Neuronal stem cell (in vitro differentiated cells): ENCODE measurements at regions not wholly inside any gene's neighbourhood (a gene's known extent, or its start where the extent isn't known, plus 50 kb on each side); places are given as distances from the start of the nearest gene placed in this dataset.

Experiments used
- DNase-seq: peaks from one replicate; pipeline ENCODE4 v3.0.0-alpha.2; 2013; ENCODE audit warnings: low spot score
- H2AFZ ChIP-seq: one replicate; pipeline ENCODE4 v1.6.1; 2013; ENCODE audit warnings: mild to moderate bottlenecking, low read length, inconsistent platforms
- H2AK5ac ChIP-seq: 2 replicates; pipeline ENCODE4 v1.6.1; 2013; ENCODE audit warnings: low read depth, mild to moderate bottlenecking, inconsistent platforms, low read length, moderate library complexity, mixed read lengths
- H2BK120ac ChIP-seq: 2 replicates; pipeline ENCODE4 v1.6.1; 2013; ENCODE audit warnings: low read depth, mild to moderate bottlenecking, inconsistent platforms, low read length, moderate library complexity, mixed read lengths
- H2BK12ac ChIP-seq: one replicate; pipeline ENCODE4 v1.6.1; 2013; ENCODE audit warnings: low read length, inconsistent platforms
- H2BK15ac ChIP-seq: 2 replicates; pipeline ENCODE4 v1.6.1; 2013; ENCODE audit warnings: mild to moderate bottlenecking, low read length, inconsistent platforms, mixed read lengths
- H2BK5ac ChIP-seq: one replicate; pipeline ENCODE4 v1.6.1; 2013; ENCODE audit warnings: inconsistent platforms, mild to moderate bottlenecking, low read length, moderate library complexity
- H3K14ac ChIP-seq: one replicate; pipeline ENCODE4 v1.6.1; 2013; ENCODE audit warnings: low read length, inconsistent platforms
- H3K18ac ChIP-seq: 2 replicates; pipeline ENCODE4 v1.6.1; 2013; ENCODE audit warnings: low read length, inconsistent platforms
- H3K23ac ChIP-seq: 2 replicates; pipeline ENCODE4 v1.6.1; 2013; ENCODE audit warnings: low read depth, mild to moderate bottlenecking, mixed read lengths, low read length, inconsistent platforms; ENCODE audit not compliant: poor library complexity
- H3K27ac ChIP-seq: replicated peaks from 3 replicates; pipeline ENCODE4 v1.5.1; 2013; ENCODE audit warnings: low read length, inconsistent platforms
- H3K27me3 ChIP-seq, 3 experiments: 2 replicates each; pipeline ENCODE4 v1.6.1; 2013; ENCODE audit warnings: low read length in 3 of 3, mild to moderate bottlenecking in 2 of 3, inconsistent platforms in 1 of 3, low read depth in 1 of 3, mixed read lengths in 1 of 3, moderate library complexity in 1 of 3; ENCODE audit not compliant: control insufficient read depth in 3 of 3, insufficient read depth in 3 of 3
- H3K36me3 ChIP-seq, 2 donors: replicated peaks in 1 of 2; 2 replicates each; pipeline ENCODE4 v1.6.1; 2013; ENCODE audit warnings: low read length in 2 of 2; ENCODE audit not compliant: control insufficient read depth in 2 of 2, insufficient read depth in 2 of 2
- H3K4ac ChIP-seq: 2 replicates; pipeline ENCODE4 v1.6.1; 2013; ENCODE audit warnings: inconsistent platforms, mild to moderate bottlenecking, low read length, moderate library complexity
- H3K4me1 ChIP-seq, 2 donors: 1 replicate in 1 of 2; 2 replicates in 1 of 2; pipeline ENCODE4 v1.6.1; 2013; ENCODE audit warnings: low read length in 2 of 2, low read depth in 1 of 2; ENCODE audit not compliant: control insufficient read depth in 2 of 2, insufficient read depth in 1 of 2
- H3K4me2 ChIP-seq: one replicate; pipeline ENCODE4 v1.6.1; 2013; ENCODE audit warnings: mild to moderate bottlenecking, low read length, inconsistent platforms; ENCODE audit not compliant: insufficient read depth, poor library complexity, severe bottlenecking
- H3K4me3 ChIP-seq, 2 donors: 2 replicates each; pipeline ENCODE4 v1.5.1; 2013; ENCODE audit warnings: low read length in 2 of 2, mild to moderate bottlenecking in 2 of 2, inconsistent platforms in 1 of 2, moderate library complexity in 1 of 2
- H3K79me1 ChIP-seq: one replicate; pipeline ENCODE4 v1.6.1; 2013; ENCODE audit warnings: low read depth, mild to moderate bottlenecking, inconsistent platforms, low read length, moderate library complexity
- H3K9ac ChIP-seq: one replicate; pipeline ENCODE4 v1.6.1; 2013; ENCODE audit warnings: mild to moderate bottlenecking, low read depth, low read length, inconsistent platforms; ENCODE audit not compliant: poor library complexity
- H3K9me3 ChIP-seq, 2 donors: replicated peaks in 1 of 2; 2 replicates each; pipeline versions ENCODE3 to v1.6.1; 2013; ENCODE audit warnings: low read length in 2 of 2, mild to moderate bottlenecking in 2 of 2, inconsistent platforms in 1 of 2, low read depth in 1 of 2, mixed read lengths in 1 of 2, moderate library complexity in 1 of 2; ENCODE audit not compliant: control insufficient read depth in 2 of 2, insufficient read depth in 1 of 2
- H4K8ac ChIP-seq: one replicate; pipeline ENCODE4 v1.6.1; 2013; ENCODE audit warnings: low read depth, mild to moderate bottlenecking, inconsistent platforms, low read length, moderate library complexity
- H4K91ac ChIP-seq: one replicate; pipeline ENCODE4 v1.6.1; 2013; ENCODE audit warnings: low read length, low read depth, mild to moderate bottlenecking, inconsistent platforms; ENCODE audit not compliant: poor library complexity
- WGBS, 2 donors: extraction: QIAGEN DNeasy Blood & Tissue Kit; methylation state at CpG; one replicate each; pipeline ENCODE4 v1.1.7; 2013; ENCODE audit warnings: missing lambda C conversion rate in 2 of 2, mixed read lengths in 1 of 2; ENCODE audit not compliant: insufficient read length in 2 of 2, insufficient replicate concordance in 1 of 2; ENCODE audit errors: extremely low coverage in 2 of 2; 5-methylcytosine and 5-hydroxymethylcytosine counted together

DNA sequence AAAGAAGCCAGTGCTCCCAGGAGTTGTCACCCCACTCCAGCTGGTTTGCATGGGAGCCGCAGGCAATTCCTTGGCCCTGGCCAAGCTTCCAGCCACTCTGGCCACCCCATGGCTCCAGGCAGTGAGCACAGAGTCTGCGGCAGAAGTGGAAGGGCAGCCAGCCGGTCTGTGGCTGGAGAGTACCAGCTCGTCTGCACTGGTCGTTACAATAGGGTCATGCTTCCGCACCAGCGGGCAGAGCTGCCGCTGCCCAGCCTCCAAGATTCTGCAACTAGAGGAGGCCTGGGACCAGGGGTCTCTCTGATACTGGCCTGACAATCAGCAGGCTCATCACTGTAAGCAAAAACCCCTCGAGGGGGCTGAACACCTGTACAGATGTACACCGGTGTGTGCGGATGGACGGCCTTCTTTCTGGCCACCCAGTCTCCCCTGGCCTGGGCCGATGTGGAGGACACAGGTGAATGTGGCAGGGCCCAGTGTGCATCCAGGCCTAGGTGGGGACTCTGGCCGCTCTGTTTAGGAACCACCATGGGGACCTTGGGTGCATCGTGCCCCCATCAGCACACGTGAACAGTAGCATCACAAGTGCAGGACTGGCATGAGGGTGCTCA lies 51.9 kb upstream of the ODC1 start:
- peaks cover 7 to 15% of the 10 kb centered on the region in 2 donors for H3K4me1 ChIP-seq
- no peak overlapping the region for H3K14ac ChIP-seq
- H3K79me1 ChIP-seq = no peaks in the 10 kb centered on the region
- H3K36me3 ChIP-seq = no peaks in the 10 kb centered on the region
- WGBS, 2 donors = no CpG with 5 or more reads among the region's 16 CpGs
- H2BK5ac ChIP-seq = no peak overlapping the region
- H4K8ac ChIP-seq = no peak overlapping the region
- peaks cover 0 to 75% (median 0%) of the 10 kb centered on the region in 3 experiments for H3K27me3 ChIP-seq
- H3K4me2 ChIP-seq = no peak overlapping the region
- H3K9ac ChIP-seq = no peak overlapping the region
- H2BK120ac ChIP-seq = no peak overlapping the region
- peak overlapping the region; percentile 7 for H2BK12ac ChIP-seq
- no peak overlapping the region for H2BK15ac ChIP-seq
- H3K18ac ChIP-seq = no peak overlapping the region
- no peak overlapping the region for H2AFZ ChIP-seq
- DNase-seq = no peak
- H3K4me3 ChIP-seq = no peak overlapping the region
- no peak overlapping the region for H4K91ac ChIP-seq
- no peak overlapping the region for H3K27ac ChIP-seq
- no peak overlapping the region for H3K23ac ChIP-seq
- no peaks in the 10 kb centered on the region for H3K9me3 ChIP-seq
- no peak overlapping the region for H3K4ac ChIP-seq
- H2AK5ac ChIP-seq = no peak overlapping the region

DNA sequence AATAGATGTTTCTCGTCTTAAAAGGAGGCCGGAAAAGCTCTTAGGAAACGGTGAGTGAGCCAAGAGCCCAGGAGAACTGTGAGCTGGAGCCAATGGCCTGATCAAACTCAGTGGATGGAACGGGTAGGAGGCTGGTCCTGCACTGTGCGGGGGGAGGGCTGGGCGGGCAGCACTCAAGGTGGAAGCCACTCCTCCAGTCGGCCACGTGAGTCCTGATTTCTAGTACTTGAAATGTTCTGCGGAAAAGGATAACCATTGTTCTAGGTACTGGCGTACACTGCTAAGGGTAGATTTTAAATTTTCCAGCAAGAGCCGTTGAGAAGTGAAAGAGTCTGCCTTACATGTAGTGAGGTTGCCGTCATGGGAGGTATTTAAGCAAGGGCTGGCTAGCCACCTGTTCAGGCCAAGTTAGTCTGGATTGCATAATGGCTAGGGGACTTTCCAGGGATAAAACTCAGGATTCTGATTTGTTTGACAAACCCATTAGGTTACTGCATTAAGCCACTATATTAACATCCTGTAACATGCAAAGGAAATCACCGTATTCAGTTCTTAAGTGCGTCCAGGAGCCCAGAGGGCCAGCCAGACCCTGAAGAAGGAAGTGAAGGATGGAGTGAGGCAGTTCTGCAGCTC lies 51.3 kb upstream of the ODC1 start:
- Histone ChIP-seq H3K36me3 (no peaks in the 10 kb centered on the region), H3K4me1 (peaks cover 5 to 15% of the 10 kb centered on the region in 2 donors), H3K27me3 (peaks cover 0 to 75% (median 0%) of the 10 kb centered on the region in 3 experiments), H4K8ac (no peak overlapping the region), H3K23ac (peak overlapping the region; percentile 82), H3K79me1 (no peaks in the 10 kb centered on the region), H2BK15ac (peak overlapping the region; percentile 23), H4K91ac (no peak overlapping the region), H2AK5ac (no peak overlapping the region), H3K14ac (no peak overlapping the region), H3K4me2 (no peak overlapping the region), H3K4me3 (no peak overlapping the region), H3K18ac (no peak overlapping the region), H2AFZ (no peak overlapping the region), H2BK5ac (no peak overlapping the region), H3K27ac (no peak overlapping the region), H2BK120ac (no peak overlapping the region), H3K9me3 (no peaks in the 10 kb centered on the region), H2BK12ac (no peak overlapping the region), H3K4ac (no peak overlapping the region), H3K9ac (no peak overlapping the region)
- no peak for DNase-seq
- WGBS, 2 donors = no CpG with 5 or more reads among the region's 14 CpGs

GRCh38 chr2:10498525-10499274 lies 50.6 kb upstream of the ODC1 start:
- H3K9me3 ChIP-seq = no peaks in the 10 kb centered on the region
- no peak overlapping the region for H3K9ac ChIP-seq
- no peak overlapping the region for H3K27ac ChIP-seq
- H3K18ac ChIP-seq = peak overlapping the region; percentile 39
- H3K4me1 ChIP-seq = peaks cover 5 to 15% of the 10 kb centered on the region in 2 donors
- H3K79me1 ChIP-seq = no peaks in the 10 kb centered on the region
- H3K14ac ChIP-seq = no peak overlapping the region
- no peak overlapping the region for H2BK120ac ChIP-seq
- H2AFZ ChIP-seq = no peak overlapping the region
- peak overlapping the region; percentile 82 for H3K23ac ChIP-seq
- H3K4me2 ChIP-seq = no peak overlapping the region
- peak overlapping the region; percentile 23 for H2BK15ac ChIP-seq
- H3K4ac ChIP-seq = no peak overlapping the region
- no peak overlapping the region for H2BK12ac ChIP-seq
- peaks cover 0 to 80% (median 0%) of the 10 kb centered on the region in 3 experiments for H3K27me3 ChIP-seq
- no peak overlapping the region for H4K8ac ChIP-seq
- no peak overlapping the region for H2AK5ac ChIP-seq
- no CpG with 5 or more reads among the region's 11 CpGs for WGBS, 2 donors
- no peak overlapping the region for H4K91ac ChIP-seq
- peak overlapping the region in 1 of 2 donors; percentile 6 for H3K4me3 ChIP-seq
- no peaks in the 10 kb centered on the region for H3K36me3 ChIP-seq
- no peak overlapping the region for H2BK5ac ChIP-seq
- no peak for DNase-seq
